ENCODE measurements at regions not wholly inside any gene's neighbourhood (a gene's known extent, or its start where the extent isn't known, plus 50 kb on each side); places are given as distances from the start of the nearest gene placed in this dataset.

GRCh38 chr14:100472094-100472455, 115.1 kb downstream of the BEGAIN start:
- Histone ChIP-seq H3K4me3 (no peak overlapping the region), H3K27ac (no peak overlapping the region), H3K27me3 (no peaks in the 10 kb centered on the region), H3K36me3 (no peaks in the 10 kb centered on the region), H3K4me1 (no peaks in the 10 kb centered on the region), H3K9me3 (no peaks in the 10 kb centered on the region)
- intact Hi-C loops (cut with DNase I; ENCODE audit: low total_unique reads), result no loop called here
- no peak for DNase-seq
- TF ChIP-seq CTCF (IDR thresholded peaks at IDR 0.05) (no peak), POLR2A (IDR thresholded peaks at IDR 0.05) (no peak)

- Histone ChIP-seq H3K36me3 (no peaks in the 10 kb centered on the region), H3K9me3 (no peaks in the 10 kb centered on the region), H3K4me1 (no peaks in the 10 kb centered on the region), H3K27me3 (no peaks in the 10 kb centered on the region), H3K27ac (no peak overlapping the region), H3K4me3 (no peak overlapping the region)
- no peak for DNase-seq
- intact Hi-C loops (cut with DNase I; ENCODE audit: low total_unique reads), result no loop called here
- TF ChIP-seq POLR2A (IDR thresholded peaks at IDR 0.05), result no peak
- TF ChIP-seq CTCF (IDR thresholded peaks at IDR 0.05), result no peak
These were observed 114.7 kb downstream of the BEGAIN start for GRCh38 chr14:100472491-100472890.

GRCh38 chr14:100473249-100473648, 114.0 kb downstream of the BEGAIN start:
- intact Hi-C loops (cut with DNase I; ENCODE audit: low total_unique reads), result no loop called here
- TF ChIP-seq CTCF (IDR thresholded peaks at IDR 0.05), result no peak
- no peak for TF ChIP-seq POLR2A (IDR thresholded peaks at IDR 0.05)
- Histone ChIP-seq H3K27ac (no peak overlapping the region), H3K4me1 (no peaks in the 10 kb centered on the region), H3K36me3 (no peaks in the 10 kb centered on the region), H3K27me3 (no peaks in the 10 kb centered on the region), H3K4me3 (no peak overlapping the region), H3K9me3 (no peaks in the 10 kb centered on the region)
- no peak for DNase-seq

GRCh38 chr14:100474196-100474595, 113.0 kb downstream of the BEGAIN start:
- Histone ChIP-seq H3K27ac (no peak overlapping the region), H3K4me1 (no peaks in the 10 kb centered on the region), H3K4me3 (no peak overlapping the region), H3K36me3 (no peaks in the 10 kb centered on the region), H3K9me3 (no peaks in the 10 kb centered on the region), H3K27me3 (no peaks in the 10 kb centered on the region)
- no peak for DNase-seq
- TF ChIP-seq POLR2A (IDR thresholded peaks at IDR 0.05) (no peak), CTCF (IDR thresholded peaks at IDR 0.05) (no peak)
- intact Hi-C loops (cut with DNase I; ENCODE audit: low total_unique reads), result no loop called here

- Histone ChIP-seq H3K4me1 (no peaks in the 10 kb centered on the region), H3K27ac (no peak overlapping the region), H3K4me3 (no peak overlapping the region), H3K9me3 (no peaks in the 10 kb centered on the region), H3K27me3 (no peaks in the 10 kb centered on the region), H3K36me3 (no peaks in the 10 kb centered on the region)
- DNase-seq, result no peak
- TF ChIP-seq CTCF (IDR thresholded peaks at IDR 0.05) (no peak), POLR2A (IDR thresholded peaks at IDR 0.05) (no peak)
- intact Hi-C loops (cut with DNase I; ENCODE audit: low total_unique reads), result no loop called here
These were observed 111.9 kb downstream of the BEGAIN start for GRCh38 chr14:100475268-100475667.

Measured in uterus (tissue), 3 donors.